B cell (primary cell): ENCODE measurements at regions not wholly inside any gene's neighbourhood (a gene's known extent, or its start where the extent isn't known, plus 50 kb on each side); places are given as distances from the start of the nearest gene placed in this dataset.

ENCODE experiments used
- EZH2 ChIP-seq: IDR thresholded peaks from 2 replicates; pipeline ENCODE4 v1.6.1; 2012; ENCODE audit warnings: borderline replicate concordance, low read depth, mild to moderate bottlenecking, moderate library complexity, low read length; ENCODE audit not compliant: insufficient read depth, poor library complexity, severe bottlenecking
- TF ChIP-seq, protein P1 (sequence below): fragments of 200-600 bp; IDR thresholded peaks from one replicate; pipeline ENCODE4 v1.8.0; 2022; ENCODE audit warnings: antibody characterized with exemption, mild to moderate bottlenecking

DNA sequence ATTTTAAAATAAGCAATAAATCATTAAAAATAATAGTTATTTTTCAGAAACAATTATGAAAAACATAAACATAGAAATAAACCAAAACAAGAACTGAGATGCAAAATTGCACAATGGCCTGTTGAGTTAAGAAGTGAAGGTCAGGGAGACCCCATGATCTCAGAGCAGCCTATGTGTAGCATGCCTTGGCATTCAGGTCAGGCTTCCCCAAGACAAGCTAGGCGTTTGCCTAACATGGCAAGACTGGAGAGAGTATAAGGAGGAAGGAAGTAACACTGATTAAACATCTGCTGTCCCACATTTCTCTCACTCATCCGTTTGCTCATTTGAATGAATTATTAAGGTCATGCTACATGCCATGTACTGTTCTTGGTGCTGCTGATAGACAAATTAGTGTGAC is 291.8 kb downstream of the TSHZ3 start:
- TF ChIP-seq, protein P1, sequence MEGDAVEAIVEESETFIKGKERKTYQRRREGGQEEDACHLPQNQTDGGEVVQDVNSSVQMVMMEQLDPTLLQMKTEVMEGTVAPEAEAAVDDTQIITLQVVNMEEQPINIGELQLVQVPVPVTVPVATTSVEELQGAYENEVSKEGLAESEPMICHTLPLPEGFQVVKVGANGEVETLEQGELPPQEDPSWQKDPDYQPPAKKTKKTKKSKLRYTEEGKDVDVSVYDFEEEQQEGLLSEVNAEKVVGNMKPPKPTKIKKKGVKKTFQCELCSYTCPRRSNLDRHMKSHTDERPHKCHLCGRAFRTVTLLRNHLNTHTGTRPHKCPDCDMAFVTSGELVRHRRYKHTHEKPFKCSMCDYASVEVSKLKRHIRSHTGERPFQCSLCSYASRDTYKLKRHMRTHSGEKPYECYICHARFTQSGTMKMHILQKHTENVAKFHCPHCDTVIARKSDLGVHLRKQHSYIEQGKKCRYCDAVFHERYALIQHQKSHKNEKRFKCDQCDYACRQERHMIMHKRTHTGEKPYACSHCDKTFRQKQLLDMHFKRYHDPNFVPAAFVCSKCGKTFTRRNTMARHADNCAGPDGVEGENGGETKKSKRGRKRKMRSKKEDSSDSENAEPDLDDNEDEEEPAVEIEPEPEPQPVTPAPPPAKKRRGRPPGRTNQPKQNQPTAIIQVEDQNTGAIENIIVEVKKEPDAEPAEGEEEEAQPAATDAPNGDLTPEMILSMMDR = no peak
- TF ChIP-seq EZH2 = no peak
